ENCODE measurements at regions not wholly inside any gene's neighbourhood (a gene's known extent, or its start where the extent isn't known, plus 50 kb on each side); places are given as distances from the start of the nearest gene placed in this dataset.

DNA sequence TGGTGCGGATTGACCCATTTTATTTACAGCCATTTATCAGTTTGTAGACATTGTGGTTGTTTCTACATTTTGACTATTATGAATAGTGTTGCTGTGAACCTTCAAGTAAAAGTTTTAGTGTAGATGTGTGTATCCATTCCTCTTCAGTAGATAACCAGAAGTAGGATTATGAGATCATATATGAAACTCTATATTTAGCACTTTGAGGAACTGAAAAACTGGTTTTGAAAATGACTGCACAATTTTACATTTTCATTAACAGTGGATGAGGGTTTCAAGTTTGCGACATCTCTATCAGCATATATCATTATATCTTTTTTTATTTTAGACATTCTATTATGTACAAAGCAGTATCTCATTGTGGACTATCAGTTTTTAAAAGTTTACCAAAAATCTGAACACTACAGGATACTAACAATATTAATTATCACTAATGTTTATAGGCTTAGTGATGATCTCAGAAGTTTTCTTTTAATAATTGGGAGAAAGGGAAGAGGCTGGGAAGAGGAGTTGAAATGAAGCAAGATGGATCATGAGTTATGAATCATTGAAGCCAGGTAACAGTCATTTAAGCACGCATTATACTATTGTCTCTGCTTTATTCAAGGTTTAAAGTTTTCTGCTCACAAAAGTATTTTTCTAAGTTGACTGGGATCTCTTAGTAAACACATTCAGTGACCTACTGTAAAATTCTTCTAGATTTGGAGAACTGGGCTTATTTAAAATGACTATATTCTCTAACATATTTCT, 329.0 kb upstream of the LRATD1 start (continued):
- TF ChIP-seq ZNF76 (CRISPR knock-in tag; IDR thresholded peaks at IDR 0.05; ENCODE audit: borderline replicate concordance) (no peak), ASH1L (IDR thresholded peaks at IDR 0.05; ENCODE audit: borderline replicate concordance, low read depth, partially characterized antibody) (no peak), ZNF253 (CRISPR knock-in tag; conservative IDR thresholded peaks at IDR 0.05) (no peak), ZNF644 (tag; IDR thresholded peaks at IDR 0.05; ENCODE audit: low read depth) (no peak), PPARD (CRISPR knock-in tag; IDR thresholded peaks at IDR 0.05) (no peak), ATF7 (IDR thresholded peaks at IDR 0.05) (no peak), DDX20 (tag; IDR thresholded peaks at IDR 0.05; ENCODE audit: low read depth) (no peak), WHSC1 (IDR thresholded peaks at IDR 0.05; ENCODE audit: low read length) (no peak)
- TF ChIP-seq, protein P1, sequence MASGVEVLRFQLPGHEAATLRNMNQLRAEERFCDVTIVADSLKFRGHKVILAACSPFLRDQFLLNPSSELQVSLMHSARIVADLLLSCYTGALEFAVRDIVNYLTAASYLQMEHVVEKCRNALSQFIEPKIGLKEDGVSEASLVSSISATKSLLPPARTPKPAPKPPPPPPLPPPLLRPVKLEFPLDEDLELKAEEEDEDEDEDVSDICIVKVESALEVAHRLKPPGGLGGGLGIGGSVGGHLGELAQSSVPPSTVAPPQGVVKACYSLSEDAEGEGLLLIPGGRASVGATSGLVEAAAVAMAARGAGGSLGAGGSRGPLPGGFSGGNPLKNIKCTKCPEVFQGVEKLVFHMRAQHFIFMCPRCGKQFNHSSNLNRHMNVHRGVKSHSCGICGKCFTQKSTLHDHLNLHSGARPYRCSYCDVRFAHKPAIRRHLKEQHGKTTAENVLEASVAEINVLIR (CRISPR knock-in tag; IDR thresholded peaks at IDR 0.05): no peak

DNA sequence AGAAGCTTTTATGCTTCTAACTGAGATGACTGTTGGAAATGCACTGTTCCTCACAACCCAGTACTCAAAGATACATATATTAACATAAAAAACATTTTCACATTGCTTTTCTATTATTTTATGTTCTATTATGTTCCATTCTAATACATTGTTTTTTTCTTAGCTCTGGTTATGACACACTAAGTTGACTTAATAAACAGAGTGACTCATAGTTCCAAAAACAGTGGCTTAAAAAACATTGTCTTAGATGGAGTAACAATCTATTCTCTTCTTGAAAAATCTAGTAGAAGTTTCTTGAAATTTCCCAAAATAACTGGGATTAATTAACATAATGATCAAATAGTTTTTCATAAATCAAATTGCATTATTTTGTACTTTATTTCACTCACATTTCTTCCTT, 328.2 kb upstream of the LRATD1 start:
- no peak overlapping the region for H3K4me3 ChIP-seq
- no peak overlapping the region for H2AFZ ChIP-seq (ENCODE audit: low read depth, low read length)
- H3K36me3 ChIP-seq (ENCODE audit: control insufficient read depth, insufficient read depth, low read length): no peaks in the 10 kb centered on the region
- in situ Hi-C loops (cut with MboI) (no loop called here), intact Hi-C loops (cut with micrococcal nuclease) (no loop called here)
- ChIA-PET POLR2A (no interaction called here), CTCF (ENCODE audit: low intra/inter-chr PET ratio) (no interaction called here)
- H4K20me1 ChIP-seq (replicated peaks; ENCODE audit: control insufficient read depth, insufficient read depth, low read length): no peaks in the 10 kb centered on the region
- no TSS peak for BruUV-seq (replicated peaks)
- no peak overlapping the region for H3K4me2 ChIP-seq (ENCODE audit: insufficient read depth, low read length)
- no peaks in the 10 kb centered on the region for H3K9me1 ChIP-seq (ENCODE audit: control insufficient read depth, insufficient read depth, low read length)
- H3K27me3 ChIP-seq (ENCODE audit: control insufficient read depth in 2 of 2, insufficient read depth in 2 of 2, low read length in 2 of 2): no peaks in the 10 kb centered on the region
- ATAC-seq (no peak), DNase-seq (ENCODE audit: extremely low read depth in 1 of 4, low spot score in 3 of 4) (no peak), FAIRE-seq (no peak)
- H3K79me2 ChIP-seq (ENCODE audit: control insufficient read depth, insufficient read depth, low read length): no peaks in the 10 kb centered on the region
- no peak overlapping the region for H3K27ac ChIP-seq (ENCODE audit: extremely low read depth, low read depth, low read length)
- H3K9me3 ChIP-seq (replicated peaks; ENCODE audit: control insufficient read depth, insufficient read depth, low read depth, low read length): no peaks in the 10 kb centered on the region
- H3K4me1 ChIP-seq (replicated peaks in 1 of 2; ENCODE audit: control insufficient read depth in 2 of 2, insufficient read depth in 2 of 2, low read length in 2 of 2): no peaks in the 10 kb centered on the region
- no peak overlapping the region for H3K9ac ChIP-seq (ENCODE audit: insufficient read depth in 1 of 2, low read depth in 2 of 2, low read length in 2 of 2)
- TF ChIP-seq ZNF239 (CRISPR knock-in tag; IDR thresholded peaks at IDR 0.05) (no peak), MXI1 (IDR thresholded peaks at IDR 0.05; ENCODE audit: low read depth, low read length) (no peak), ESRRB (CRISPR knock-in tag; IDR thresholded peaks at IDR 0.05; ENCODE audit: borderline replicate concordance) (no peak), MCM3 (IDR thresholded peaks at IDR 0.05) (no peak), ARHGAP35 (IDR thresholded peaks at IDR 0.05; ENCODE audit: partially characterized antibody) (no peak), CAMTA2 (CRISPR knock-in tag; conservative IDR thresholded peaks at IDR 0.05) (no peak), ZNF23 (CRISPR knock-in tag; IDR thresholded peaks at IDR 0.05) (no peak), CEBPG (CRISPR knock-in tag; IDR thresholded peaks at IDR 0.05) (no peak), CEBPG (tag; conservative IDR thresholded peaks at IDR 0.05 in 1 of 2, IDR thresholded peaks at IDR 0.05 in 1 of 2) (no peak), KLF13 (tag; IDR thresholded peaks at IDR 0.05; ENCODE audit: borderline replicate concordance, low read depth) (no peak), ZBTB17 (CRISPR knock-in tag; IDR thresholded peaks at IDR 0.05) (no peak), NFE2 (IDR thresholded peaks at IDR 0.05; ENCODE audit: low read depth) (no peak)
- TF ChIP-seq, protein P2, sequence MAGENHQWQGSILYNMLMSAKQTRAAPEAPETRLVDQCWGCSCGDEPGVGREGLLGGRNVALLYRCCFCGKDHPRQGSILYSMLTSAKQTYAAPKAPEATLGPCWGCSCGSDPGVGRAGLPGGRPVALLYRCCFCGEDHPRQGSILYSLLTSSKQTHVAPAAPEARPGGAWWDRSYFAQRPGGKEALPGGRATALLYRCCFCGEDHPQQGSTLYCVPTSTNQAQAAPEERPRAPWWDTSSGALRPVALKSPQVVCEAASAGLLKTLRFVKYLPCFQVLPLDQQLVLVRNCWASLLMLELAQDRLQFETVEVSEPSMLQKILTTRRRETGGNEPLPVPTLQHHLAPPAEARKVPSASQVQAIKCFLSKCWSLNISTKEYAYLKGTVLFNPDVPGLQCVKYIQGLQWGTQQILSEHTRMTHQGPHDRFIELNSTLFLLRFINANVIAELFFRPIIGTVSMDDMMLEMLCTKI (IDR thresholded peaks at IDR 0.05; ENCODE audit: partially characterized antibody): no peak
